ENCODE measurements at regions not wholly inside any gene's neighbourhood (a gene's known extent, or its start where the extent isn't known, plus 50 kb on each side); places are given as distances from the start of the nearest gene placed in this dataset.

DNA sequence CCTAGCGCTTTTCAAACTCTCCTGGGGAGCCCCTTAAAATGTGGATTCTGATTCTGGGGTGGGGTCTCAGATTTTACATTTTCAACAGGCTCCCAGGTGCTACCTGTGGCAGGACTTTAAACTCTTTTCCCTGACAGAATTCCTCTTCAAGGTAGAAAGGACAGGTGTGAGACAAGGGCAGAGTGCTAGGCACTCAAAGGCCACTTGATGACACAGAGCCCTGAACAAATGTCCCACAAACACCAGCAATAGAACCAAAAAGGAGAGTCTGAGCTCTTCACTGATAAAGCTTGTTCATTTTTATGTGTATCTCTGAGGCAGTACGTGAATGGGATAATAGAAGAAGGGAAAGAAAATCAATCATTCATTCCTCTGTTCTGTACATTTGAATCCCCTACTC lies 77.7 kb upstream of the PELI1 start:
- no peak for DNase-seq (ENCODE audit: low spot score)

DNA sequence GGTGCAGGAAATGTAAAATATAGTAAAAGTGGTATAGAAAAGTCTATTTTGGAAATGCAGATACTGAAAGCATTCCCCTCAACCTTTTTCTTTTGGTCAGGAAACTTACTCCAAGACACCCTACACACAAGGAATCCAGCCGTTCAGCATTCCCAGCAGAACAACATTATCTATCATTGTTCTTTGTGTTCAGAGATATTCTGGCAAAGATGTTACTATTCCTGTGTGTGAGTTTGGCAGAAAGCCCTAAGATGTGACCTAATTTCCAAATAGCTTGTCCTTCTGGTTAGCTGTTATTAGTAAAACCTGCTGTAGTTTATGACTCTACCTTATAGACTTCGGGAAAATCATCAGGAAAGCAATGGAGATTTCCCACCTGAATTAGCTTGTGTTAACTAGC lies 78.1 kb upstream of the PELI1 start:
- no peak for DNase-seq (ENCODE audit: low spot score)

DNA sequence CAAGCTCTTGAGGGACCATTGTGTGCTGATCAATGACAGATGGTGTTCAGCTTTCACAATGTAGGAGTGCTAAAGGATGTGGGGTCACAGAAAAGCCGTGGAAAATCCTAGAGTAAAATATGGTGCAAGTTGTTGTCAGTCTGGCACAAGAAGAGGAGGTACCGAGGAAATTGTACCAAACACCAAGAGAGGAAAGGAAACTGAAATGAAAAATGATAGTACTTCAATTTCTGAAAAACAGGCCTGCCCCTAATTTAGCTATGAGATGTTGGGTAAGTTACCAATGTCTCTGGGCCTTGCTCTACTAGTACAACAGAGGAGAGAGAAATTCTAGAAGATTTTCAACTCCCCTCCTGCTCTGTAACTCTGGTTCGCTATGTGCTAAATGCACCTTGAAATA lies 78.8 kb upstream of the PELI1 start:
- no peak for DNase-seq (ENCODE audit: low spot score)

DNA sequence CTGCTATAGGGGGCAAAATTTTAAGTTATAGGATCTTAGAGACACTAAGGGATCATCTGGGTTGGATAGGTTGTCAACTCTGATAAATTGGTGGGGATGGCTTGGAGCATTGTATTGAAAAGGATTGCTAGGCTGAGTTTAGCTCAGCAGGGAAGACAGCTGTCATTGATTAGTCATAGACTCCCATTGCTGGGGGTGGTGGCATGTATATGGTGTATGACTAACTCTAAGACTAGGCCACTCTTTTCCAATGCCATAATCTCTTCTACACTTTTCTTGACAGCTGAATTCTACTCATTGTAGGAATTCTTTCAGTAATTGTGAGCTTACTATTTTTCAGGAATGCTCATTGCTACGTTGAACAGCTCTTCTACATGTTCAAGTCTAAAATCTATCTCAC lies 81.3 kb upstream of the PELI1 start:
- no peak for DNase-seq (ENCODE audit: low spot score)

DNA sequence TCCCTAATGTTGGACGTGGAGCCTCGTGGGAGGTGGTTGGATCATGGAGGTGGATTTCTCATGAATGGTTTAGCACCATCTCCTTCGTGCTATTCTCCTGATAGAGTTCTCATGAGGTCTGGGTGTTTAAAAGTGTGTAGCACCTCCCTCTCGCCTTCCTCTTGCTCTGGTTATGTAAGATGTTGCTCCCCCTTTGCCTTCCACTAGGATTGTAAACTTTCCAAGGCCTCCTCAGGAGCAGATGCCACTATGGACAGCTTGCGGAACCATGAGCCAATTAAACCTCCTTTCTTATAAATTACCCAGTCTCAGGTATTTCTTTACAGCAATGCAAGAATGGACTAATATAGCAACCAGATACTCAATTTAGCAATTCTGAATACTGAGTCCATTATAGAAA lies 82.4 kb upstream of the PELI1 start:
- DNase-seq (ENCODE audit: low spot score) = no peak

DNA sequence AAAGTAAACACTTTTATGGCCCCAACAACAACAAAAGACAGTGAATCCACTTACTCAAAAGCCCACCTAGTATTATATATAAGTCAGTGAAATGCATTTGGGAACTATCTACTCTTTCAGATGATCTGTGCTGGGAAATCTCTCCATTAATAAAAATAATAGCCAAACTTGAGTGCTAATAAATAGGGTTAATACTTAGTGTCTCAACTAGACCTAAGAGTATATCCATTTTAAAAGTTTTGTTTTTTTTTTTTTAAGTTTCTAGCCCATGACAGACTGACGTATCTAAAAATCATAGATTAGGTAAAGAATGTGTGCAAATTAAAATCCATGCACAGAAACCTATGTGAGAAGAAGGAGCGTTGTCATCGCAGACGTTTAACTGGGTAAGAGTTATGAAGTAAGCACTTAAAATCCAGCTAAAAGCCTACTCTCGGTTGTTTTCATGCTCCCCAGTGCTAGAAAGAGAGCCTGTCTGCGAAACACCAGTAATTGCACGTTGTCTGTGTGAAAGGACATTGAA lies 83.4 kb upstream of the PELI1 start:
- no peak for DNase-seq (ENCODE audit: low spot score)

DNA sequence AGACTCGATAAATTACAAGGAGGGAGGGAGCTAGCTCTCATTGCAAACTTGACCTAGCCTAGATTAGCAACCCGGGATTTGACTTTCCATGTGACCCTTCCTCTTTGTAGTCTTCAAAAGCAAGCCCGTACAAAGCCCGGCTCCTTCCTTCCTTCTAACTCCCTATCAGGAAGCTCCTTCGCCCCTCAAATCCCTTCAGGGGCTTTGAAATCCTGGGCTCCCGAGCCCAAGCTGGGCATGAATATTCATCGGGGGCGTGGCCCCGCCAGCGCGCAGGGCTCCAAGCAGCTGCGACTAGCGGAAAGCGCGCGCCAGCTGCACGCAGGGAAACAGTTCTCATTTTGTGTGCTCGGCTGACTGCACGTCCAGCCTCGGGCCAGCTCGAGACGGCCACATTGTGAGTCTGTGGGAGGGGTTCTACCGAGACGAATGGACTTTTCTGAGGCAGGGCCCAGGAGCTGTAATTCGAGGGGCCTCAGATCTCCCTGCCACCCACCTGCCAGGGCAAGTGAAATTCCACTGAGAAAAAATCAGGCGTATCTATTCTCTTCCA lies 84.0 kb upstream of the PELI1 start:
- peak; percentile 83 for DNase-seq (ENCODE audit: low spot score)

DNA sequence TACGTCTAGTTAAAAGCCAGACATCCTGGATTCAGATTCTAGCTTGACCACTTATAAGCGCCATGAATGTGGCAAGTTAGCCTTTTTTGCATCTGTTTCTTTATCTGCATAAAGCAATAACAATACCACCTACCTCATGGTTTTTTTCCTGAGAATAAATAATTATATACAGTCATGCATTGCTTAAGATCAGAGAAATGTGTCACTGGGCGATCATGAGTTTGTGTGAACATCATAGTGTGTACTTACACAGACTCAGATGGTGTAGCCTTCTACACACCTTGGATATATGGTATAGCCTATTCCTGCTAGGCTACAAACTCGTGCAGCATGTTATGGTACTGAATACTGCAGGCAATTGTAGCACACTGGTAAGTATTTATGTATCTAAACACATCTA lies 84.7 kb upstream of the PELI1 start:
- no peak for DNase-seq (ENCODE audit: low spot score)

DNA sequence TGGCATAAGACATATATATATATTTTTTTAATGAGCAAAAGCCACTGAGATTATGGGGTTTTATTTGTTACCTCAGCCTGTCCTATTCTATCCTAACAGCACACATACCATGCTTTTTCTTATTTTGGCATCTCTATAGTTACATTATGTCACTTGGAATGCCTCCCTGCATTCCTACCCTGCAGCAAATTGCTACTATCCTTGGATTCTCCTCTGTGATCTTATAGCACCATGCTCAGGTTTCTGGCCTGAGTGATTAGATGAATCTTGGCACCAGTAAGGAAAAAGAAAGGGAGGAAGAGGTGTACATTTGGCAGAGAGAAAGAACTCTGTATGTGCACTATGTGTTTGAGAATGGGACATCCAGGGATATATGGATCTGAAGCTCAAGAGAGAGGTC lies 86.3 kb upstream of the PELI1 start:
- DNase-seq (ENCODE audit: low spot score) = no peak

DNA sequence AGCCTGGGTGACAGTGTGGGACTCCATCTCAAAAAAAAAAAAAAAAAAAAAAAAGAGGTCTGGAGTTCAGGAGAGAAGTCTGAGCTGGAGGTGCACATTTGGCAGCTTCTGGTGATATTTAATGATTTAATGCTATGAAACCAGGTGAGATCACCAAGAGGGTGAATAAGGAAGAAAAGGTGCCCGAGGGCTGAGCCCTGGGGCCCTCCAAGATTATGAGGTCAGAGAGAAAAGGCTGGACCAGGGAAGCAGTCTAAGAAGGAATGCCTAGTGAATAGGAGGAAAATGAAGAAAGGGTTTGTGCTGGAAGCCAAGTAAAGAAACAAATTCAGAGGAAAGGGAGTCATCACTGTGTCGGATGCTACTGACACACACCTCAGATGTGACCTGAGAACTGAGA lies 88.0 kb upstream of the PELI1 start:
- no peak for DNase-seq (ENCODE audit: low spot score)

DNA sequence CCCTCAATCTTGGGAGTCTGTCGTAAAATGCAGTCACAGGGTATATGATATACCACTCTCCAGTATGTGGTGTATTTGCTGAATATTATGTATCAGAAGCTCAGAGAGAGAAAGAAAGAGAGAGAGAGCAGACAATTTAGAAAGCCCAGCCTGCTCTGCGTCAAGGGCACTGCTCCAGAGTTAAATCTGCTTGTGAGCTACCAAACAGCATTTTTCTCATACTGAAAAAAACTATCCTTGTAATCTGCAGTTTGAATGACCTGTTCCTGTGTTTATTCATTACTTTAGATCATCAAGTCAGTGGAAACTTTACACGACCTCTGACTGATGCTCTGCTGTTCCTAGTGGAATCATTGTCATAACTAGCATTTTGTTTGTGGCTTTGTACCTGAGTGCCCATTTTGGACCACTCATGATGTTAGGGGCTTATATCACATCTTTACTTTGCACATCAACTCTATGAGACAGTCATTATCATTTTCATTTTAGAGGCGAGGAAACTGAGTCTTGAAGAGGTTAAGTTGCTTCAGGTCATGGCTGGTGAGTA lies 89.2 kb upstream of the PELI1 start:
- no peak for DNase-seq (ENCODE audit: low spot score)

DNA sequence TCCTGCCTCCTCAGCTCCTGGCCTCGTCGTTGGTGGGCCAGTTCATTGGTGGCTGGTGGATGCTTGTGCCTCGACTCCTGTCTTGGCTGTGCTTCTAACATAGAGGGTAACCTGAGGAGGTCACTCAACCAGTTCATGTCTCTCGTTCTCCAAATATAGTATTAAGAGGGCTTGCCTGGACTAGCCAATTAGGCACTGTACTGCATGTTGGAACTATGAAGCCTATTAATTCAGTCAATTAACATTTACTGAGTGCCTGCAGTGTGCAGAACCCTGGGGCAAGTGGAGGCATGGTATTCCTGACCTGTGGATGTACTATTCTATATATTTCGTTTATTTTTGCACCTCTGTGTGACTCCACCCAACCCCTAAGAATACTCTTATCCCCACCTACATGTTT lies 89.9 kb upstream of the PELI1 start:
- DNase-seq (ENCODE audit: low spot score) = no peak

DNA sequence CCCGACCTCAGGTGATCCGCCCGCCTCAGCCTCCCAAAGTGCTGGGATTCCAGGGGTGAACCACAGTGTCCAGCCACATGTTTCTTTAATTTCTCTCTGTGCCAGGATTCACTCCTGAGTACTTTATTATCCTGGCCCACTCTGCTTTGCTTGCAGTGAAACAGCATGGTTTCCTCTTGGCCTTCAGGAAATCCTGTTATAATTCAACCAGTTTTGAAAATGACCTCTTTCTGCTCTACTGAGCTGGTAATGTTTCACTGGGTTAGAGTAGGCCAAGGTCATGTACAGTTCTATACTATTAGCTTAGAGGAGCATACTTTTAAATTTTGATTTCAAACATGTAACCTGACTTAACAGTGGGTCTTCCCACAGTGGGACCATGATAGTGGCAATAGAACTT lies 90.6 kb upstream of the PELI1 start:
- DNase-seq (ENCODE audit: low spot score) = no peak

DNA sequence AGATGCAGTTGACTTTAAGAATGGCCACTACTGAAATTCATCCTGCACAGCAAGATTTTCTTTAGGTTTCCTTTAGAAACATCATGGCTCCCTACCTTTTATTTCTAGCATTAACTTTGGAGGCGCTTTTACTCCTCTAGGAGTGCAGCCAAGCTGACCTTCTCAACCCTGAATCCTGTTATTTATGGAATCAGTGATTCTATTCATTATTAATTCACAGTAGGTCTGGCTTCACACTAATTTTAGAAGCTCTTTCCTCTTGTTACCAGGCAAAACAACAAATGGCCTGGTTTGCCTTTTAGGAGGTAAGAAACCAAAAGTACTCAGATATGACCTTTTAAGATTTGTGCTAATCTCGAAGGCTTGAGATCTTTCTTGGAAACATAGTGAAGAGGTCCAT lies 93.0 kb upstream of the PELI1 start:
- no peak for DNase-seq (ENCODE audit: low spot score)

DNA sequence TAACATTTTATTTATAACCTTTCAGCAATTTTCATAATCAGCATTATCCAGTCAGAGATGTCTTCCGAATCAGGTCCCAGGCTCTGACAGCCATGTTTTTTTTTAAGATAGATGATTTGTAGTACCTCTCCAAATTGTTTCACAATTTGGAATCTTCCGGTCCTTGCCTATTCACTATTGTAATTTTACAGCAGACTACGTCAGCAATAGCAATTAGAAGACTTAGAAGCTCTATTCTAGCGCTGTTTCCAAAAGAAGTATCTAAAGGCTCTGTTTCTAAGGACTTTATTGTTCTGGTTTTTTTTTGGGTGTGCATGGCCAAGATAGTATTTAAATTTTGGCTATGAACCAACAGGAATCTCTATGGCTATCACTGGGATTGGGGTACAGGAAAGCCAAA lies 94.6 kb upstream of the PELI1 start:
- DNase-seq (ENCODE audit: low spot score) = no peak

DNA sequence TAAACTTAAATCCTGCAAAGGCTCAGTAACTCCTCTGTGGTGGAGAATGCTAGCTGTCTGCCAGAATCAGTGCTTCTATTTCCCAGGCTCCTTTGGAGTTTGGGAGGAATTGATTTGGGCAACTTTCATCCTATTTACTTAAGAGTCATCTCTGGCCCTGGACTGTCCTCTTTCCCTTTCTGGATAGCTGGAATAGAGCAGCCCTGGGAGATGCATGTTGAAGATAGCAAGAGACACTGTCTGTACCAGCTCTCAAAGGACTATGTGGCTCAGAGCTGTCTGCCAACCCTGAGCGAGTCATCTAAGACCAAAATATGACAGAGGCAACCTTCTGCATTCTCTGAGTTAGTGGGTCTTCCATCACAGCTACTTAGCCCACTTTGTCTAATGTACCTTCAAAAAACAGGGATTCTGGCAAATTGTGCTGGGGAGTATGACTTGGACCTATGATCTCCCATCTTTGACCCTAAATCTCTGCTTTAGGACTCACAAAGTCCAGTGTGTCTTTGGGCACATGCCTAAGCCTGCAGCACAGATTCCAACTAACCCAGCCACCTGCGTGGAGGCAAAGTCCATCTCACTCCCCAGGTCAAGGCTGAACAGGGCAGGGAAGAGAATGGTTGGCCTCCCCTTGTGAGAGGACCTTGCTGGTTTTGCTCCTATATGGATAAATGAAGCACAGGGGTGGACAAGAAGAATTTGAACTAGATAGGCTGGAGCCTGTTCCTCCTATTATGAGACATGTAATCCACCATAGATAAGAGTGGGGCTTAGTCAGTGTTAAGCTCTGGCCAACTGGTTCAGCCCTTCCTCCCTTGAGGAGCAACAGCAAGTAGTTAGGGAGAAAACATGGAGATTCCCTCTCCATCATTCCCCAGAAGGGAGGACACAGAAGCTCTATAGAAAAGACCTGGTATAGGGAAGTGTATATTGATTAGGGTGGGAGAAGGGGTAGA lies 99.1 kb upstream of the PELI1 start:
- no peak for DNase-seq (ENCODE audit: low spot score)

DNA sequence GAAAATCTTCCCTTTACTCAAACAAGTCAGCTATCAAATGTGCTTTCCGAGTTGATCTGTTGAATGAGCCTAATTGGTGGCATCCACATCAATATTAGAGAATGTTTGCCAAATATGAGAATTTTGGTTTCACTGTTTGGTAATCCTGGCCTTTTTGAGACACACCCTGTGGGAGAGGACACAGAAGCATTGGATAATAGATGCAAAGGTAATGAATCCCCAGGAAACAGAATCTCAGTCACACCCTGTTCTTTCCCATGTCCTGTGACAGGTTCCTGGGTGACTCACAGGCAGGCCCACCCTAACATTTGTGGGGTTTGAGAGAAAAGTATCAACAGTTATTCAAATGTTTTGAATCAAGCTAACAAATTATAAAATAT lies 99.8 kb upstream of the PELI1 start:
- DNase-seq (ENCODE audit: low spot score) = no peak

DNA sequence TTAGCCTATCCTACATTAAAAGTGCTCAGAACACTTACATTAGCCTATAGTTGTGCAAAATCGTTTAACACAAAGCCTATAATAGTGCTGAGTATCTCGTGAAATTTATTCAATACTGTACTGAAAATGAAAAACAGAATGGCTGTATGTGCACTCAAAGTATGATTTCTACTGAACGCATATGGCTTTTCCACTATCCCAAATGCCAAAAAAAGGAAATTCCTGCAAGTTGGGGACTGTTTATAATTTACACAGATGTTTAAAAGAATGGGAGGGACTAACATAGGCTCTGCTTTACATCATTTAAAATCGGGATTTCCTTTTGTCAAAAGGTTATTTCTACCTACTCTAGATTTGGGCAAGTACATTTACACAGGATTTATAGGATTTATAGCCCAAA lies 101.4 kb upstream of the PELI1 start:
- DNase-seq (ENCODE audit: low spot score) = no peak

DNA sequence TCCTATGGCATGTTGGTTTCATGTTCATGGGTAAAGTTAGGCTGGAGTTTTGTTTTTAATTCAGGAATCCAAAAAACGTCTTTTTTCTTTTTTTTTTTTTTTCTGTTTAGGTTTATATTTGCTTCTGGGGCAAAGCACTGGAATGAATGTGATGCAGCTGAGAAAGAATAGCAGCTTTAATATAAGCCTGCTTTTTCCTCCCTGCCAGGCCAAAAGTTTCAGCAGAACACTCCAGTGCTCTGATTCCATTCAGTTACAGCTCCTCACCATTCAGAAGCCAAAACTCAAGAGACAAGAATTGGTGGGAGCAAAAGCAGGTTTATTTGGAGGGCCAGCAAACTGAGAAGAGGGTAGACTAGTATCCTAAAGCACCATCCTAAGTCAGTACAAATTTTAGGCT lies 102.7 kb upstream of the PELI1 start:
- no peak for DNase-seq (ENCODE audit: low spot score)

DNA sequence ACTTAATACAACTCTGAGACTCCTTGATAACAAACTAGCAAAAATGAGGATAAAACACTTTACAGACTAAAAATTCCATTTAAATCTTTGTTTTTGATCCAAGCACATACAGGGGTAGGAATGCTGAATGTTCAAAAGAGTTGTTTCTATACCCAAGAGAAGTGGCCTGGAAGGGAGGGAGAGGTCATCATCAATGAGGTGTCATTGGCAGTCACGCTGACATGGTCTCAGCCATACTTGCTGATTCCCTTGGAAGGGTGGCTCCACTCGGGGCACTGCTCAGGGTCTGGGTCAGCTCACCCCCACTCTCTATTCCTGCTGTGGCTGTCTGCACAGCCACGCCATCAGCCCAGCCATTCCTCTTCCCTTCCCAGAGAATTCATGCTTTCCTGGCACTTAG lies 105.2 kb upstream of the PELI1 start:
- DNase-seq (ENCODE audit: low spot score) = no peak

DNA sequence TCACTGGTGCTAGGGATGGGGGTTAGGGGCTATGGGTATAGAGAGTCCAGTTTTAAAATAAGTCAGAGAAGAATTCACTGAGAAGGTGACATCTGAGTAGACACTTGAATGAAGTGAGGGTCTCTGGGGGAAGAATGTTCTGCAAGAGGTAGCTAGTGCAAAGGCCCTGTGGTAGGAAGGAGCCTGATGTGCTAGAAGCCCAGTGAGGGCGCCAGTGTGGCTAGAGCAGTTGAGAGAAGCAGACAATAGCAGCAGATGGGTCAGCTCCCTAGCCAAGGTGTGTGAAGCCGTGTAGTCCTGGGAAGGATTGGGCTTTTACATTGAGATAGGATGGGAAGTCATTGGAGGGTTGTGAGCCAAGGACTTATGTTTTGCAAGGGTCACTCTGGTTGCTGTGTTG lies 105.8 kb upstream of the PELI1 start:
- no peak for DNase-seq (ENCODE audit: low spot score)

DNA sequence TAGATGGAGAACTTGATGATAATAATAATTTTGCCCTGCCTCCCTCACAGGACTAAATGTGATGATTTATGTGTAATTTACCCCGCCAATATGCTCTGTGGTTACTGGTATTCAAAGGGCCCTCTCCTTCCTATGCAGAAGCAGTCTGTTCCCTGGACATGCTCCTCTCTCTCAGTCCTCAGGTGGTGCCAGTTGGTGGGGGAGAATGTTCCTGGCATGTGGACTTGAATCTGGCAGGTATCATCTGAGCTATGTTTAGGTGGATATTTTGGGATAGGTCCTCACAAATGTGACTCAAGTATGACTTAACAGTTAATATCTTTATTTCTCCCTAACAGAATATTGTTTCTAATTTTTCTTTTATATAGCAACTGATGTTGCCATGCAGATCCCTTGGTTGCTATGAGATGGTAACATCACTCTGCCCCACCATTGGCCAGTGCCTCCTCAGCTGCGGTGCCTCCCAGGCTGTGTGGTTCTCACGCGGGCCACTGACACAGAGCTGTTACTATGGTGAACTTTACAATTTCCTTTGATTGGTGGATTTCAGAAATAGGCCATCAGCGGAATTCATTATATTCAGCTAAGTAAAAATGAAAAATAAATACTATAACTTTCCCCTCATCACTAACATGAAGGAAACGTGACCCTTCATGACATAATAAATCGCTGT lies 106.7 kb upstream of the PELI1 start:
- no peak for DNase-seq (ENCODE audit: low spot score)
